ENCODE measurements at regions not wholly inside any gene's neighbourhood (a gene's known extent, or its start where the extent isn't known, plus 50 kb on each side); places are given as distances from the start of the nearest gene placed in this dataset.

GRCh38 chr4:116598980-116599789 lies 486.2 kb downstream of the TRAM1L1 start:
- TF ChIP-seq CTCF (conservative IDR thresholded peaks at IDR 0.05 in 1 of 2, IDR thresholded peaks at IDR 0.05 in 1 of 2; ENCODE audit: extremely low read depth in 1 of 2, insufficient read depth in 1 of 2, low read depth in 1 of 2, low read length in 2 of 2), result no peak
- no peak for TF ChIP-seq EZH2 (IDR thresholded peaks at IDR 0.05; ENCODE audit: borderline replicate concordance, low read length)

All from mammary epithelial cell (primary cell).